NCI-H1417 (cell line): ENCODE measurements at regions not wholly inside any gene's neighbourhood (a gene's known extent, or its start where the extent isn't known, plus 50 kb on each side); places are given as distances from the start of the nearest gene placed in this dataset.
"Not testable (repeated sequence)": the region's sequence is repeated elsewhere in the genome, so short reads cannot be mapped to it uniquely, and the experiment has no call there.

ENCODE experiments used
- DNase-seq, 3 experiments: peaks; one replicate each; lab custom pipeline; 2025; lab: John Stamatoyannopoulos, UW

DNA sequence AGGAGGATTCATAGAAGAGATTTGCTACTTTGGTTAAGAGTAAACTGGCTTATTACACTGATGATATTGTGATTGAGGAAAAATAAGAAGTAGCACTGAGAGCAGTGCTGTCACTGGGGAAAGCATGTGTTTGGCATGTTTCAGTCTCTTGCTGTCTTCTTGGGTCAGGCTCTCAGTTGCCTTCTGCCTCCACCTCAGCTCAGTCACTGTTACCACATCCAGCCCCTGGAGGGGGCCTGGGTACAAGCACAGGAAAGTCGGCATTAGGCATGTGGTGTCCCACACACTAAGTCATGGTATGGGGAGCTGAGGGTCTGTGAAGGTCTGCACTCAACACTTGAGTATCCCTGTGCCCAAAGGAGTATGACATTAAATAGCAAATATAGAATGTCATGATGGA is 958.3 kb upstream of the CDH9 start:
- no peak for DNase-seq

GRCh38 chr5:27995867-27996266 is 957.5 kb upstream of the CDH9 start:
- no peak for DNase-seq

GRCh38 chr5:27978322-27978721 is 939.9 kb upstream of the CDH9 start:
- DNase-seq = no peak

DNA sequence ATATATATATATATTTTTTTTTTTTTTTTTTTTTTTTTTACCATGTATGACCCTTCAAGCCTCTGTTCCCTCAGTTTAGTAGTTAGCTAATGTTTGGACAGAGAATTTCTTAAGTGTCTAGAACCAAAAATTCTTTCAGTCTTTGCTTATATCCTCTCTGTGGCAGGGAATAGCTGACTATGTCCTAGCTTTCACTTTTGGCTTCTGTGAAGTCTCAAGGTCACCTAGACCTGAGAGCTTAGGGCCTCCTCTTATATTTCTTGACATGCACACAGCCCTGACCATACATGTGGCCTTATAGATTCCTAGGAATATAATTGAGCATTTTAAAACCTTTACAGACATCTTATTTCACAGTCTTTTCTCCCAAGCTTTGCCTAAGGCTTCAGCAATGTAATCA is 930.8 kb upstream of the CDH9 start:
- DNase-seq = no peak

GRCh38 chr5:27963050-27963783 is 924.8 kb upstream of the CDH9 start:
- no peak for DNase-seq

GRCh38 chr5:27962198-27962597 is 923.8 kb upstream of the CDH9 start:
- no peak for DNase-seq

DNA sequence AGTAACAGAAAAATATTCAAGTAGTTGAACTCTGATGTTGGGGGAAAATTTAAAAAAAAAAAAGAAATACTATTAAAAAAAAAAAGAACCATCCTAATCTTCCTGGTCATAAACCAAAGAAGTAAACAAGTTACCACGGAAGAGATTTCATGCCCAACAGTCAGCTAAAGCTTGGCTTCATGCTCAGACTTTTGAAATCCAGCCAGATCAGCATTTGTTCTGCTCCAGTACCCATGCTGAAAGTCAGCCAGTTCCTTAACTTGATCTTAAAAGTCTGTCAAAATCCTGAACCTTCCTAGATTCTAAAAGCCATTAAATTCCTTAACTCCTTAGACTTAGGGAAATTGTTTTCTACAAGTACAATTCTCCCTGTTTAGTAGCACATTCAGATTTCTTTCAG is 908.7 kb upstream of the CDH9 start:
- no peak for DNase-seq

- DNase-seq = no peak
Measured at GRCh38 chr5:27944471-27944870, 906.1 kb upstream of the CDH9 start.

DNA sequence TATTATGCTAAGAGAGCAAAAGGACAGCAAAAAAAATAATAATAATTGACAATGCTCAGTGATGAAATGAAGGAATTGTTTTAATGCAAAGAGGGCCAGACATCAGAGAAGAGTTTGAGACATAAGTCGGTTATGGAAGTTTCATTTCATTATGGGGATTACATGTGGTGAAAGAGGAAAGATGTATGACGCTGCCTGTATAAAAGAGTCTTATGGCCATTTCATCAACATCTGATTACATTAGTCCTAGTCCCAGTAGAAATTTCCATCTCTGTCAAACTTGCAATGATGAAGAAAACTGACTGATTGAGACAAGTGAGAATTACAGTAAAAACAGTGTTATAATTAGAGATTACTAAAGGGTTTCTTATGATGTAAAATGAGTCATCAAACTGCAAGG is 900.6 kb upstream of the CDH9 start:
- no peak for DNase-seq

DNA sequence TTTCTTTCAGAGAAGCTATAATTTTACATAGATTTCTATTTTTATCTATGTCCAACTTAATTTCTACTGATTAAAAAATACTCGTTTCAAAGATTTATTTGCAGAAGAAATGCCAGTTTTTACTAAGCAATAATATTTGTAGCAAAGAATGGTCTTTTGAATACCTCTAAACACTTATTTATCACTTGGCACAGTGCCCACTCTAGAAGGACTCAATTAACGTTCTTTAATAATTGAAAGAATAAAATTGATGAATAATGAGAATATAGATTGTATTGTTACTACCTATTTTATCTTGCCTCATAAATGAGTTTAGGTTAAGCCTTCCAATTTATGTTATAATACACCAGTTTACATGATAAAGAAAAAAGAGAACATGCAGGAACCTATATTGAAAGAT is 889.7 kb upstream of the CDH9 start:
- no peak for DNase-seq

- DNase-seq = no peak
Measured at GRCh38 chr5:27911216-27911615, 872.8 kb upstream of the CDH9 start.

DNA sequence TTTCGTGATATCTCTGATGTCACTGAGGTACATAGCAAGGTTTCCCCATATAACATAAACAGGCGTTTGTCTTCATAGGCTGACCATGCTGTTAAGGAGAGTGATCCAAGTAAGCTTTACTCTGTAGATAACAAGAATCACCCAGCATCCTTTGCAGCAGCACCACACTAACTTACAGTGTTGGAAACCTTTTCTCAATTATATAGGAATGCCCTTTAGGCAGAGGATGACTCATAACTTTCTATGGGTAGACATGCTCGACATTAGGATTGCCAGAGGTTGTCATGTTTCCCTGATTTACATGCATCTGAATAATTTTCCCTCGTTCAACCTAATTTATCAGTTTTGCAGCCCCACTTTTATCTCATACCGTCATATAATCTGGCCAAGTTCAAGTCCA is 870.0 kb upstream of the CDH9 start:
- no peak for DNase-seq

DNA sequence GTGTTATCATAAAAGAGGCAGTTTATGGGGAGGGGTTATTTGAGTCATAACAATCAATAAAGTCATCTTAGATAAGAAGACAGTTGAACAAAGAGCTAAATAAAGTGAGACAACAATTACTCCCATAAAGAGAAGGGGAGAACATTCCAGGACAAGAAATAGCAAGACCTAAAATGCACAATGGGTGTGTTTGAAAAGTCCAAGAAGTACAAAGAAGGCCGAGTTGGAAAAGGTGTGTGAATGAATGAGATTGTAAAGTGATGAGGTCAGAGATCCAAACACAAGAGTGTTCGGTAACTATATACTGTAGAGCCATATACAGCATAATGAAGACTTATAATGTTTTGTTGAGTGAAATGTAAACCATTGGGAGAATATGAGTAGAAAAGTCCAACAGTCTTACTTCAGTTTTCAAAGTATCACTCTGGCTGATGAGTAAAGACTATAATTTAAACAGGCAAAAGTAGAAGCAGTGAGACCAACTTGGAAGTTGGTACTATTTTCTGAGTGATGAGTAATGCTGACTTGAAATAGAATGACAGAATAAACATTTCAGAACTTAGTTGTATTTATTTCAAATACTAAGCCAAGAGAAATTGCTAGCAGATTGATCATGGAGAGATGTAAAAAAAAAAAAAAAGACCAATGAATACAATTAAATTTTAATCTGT is 868.7 kb upstream of the CDH9 start:
- no peak for DNase-seq

DNA sequence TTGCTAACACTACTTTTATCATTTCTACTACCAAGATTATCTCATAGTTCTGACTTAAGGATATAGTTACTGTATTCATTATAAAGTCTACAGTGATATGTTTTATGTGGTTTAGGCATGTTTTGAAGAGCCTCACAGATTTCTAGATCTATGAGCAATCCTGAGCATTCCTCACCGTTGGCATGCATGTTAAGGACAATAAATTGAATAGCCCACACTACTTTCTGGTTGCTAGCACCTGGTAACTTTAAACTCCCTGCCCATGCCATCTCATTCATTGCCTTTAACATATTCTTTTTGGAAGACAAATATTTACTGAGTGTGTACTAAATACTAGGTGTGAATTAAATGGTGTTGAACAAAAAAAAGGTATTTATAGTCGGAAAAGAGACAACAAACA is 868.1 kb upstream of the CDH9 start:
- DNase-seq = no peak

GRCh38 chr5:27900761-27901160 is 862.4 kb upstream of the CDH9 start:
- no peak for DNase-seq

- DNase-seq = no peak
Measured at GRCh38 chr5:27876071-27876470, 837.7 kb upstream of the CDH9 start.

- peak in 1 of 3 experiments; percentile 30 for DNase-seq
Measured at GRCh38 chr5:27875148-27875547, 836.8 kb upstream of the CDH9 start.

- DNase-seq = no peak
Measured at GRCh38 chr5:27868292-27868691, 829.9 kb upstream of the CDH9 start.

DNA sequence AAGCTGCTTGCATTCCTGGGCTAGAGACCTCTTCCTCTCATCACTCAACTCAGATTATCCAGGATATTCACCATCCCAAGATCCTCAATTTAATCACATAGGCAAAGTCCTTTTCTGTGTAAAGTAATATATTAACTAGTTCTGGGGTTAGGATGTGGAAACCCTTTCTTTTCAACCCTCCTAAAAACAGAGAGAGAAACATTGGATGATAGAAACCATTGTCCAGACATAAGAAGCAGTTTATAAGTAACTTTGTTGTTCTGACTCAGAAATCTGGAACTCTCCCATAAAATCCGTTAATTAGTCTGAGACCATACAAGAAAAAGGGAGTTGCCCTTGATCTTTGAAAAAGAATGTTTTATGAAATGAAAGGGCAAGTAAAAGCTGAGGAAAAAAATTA is 817.1 kb upstream of the CDH9 start:
- DNase-seq = no peak

DNA sequence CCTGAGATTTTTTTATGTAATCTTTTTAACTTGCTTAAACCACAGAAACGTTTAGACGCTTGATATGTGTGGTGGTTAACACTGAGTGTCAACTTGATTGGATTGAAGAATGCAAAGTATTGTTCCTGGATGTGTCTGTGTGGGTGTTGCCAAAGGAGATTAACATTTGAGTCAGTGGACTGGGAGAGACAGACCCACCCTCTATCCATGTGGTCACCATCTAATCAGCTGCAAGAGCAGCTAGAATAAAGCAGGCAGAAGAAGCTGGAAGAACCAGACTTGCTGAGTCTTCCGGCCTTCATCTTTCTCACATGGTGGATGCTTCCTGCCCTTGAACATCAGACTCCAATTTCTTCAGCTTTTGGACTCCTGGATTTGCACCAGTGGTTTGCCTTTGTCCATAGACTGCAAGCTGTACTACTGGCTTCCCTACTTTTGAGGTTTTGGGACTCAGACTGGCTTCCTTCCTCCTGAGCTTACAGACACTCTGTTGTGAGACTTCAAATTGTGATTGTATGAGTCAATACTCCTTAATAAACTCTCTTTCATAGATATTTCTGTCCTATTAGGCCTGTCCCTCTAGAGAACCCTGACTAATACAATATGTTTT is 816.0 kb upstream of the CDH9 start:
- DNase-seq = no peak

- DNase-seq = no peak
Measured at GRCh38 chr5:27845248-27845647, 806.9 kb upstream of the CDH9 start.

DNA sequence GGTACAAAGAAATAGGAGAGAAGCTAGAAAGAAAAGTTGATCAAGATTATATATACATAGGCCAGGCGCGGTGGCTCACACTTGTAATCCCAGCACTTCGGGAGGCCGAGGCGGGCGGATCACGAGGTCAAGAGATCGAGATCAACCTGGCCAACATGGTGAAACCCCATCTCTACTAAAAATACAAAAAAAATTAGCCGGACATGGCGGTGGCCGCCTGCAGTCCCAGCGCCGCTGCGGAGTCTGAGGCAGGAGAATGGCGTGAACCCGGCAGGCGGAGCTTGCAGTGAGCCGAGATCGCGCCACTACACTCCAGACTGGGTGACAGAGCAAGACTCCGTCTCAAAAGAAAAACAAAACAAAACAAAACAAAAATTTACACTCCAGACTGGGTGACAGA is 798.3 kb upstream of the CDH9 start:
- DNase-seq = not testable (repeated sequence)

DNA sequence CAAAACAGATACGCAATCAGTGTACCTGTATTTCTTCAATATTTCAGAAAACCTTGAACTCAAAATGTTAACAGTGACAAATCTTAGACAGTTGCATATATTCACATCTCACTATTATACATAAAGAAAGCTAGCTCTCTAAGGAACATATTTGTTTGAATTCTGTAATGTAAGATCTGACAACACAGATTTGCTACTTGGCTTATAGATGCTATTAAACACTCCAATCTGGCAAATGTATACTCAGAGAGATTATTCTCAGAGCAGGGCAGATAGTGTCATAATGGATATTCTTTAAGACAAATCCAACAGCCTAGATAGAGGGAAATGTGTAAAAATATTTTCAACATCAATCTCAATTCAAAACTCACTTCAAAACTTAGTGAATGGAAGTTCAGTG is 794.5 kb upstream of the CDH9 start:
- DNase-seq = no peak

GRCh38 chr5:27830546-27830945 is 792.2 kb upstream of the CDH9 start:
- no peak for DNase-seq
